Activated naive CD8-positive, alpha-beta T cell treated with anti-CD3 and anti-CD28 coated beads, Interleukin-2, amount 10 ng/mL, durations not matched to agents 7 days and 5 days (primary cell): ENCODE measurements at regions not wholly inside any gene's neighbourhood (a gene's known extent, or its start where the extent isn't known, plus 50 kb on each side); places are given as distances from the start of the nearest gene placed in this dataset.

ENCODE experiments used
- ATAC-seq: fragments of 150-1000 bp; cut with Tn5 transposase; one replicate; pipeline ENCODE4 v1.10.0; 2021; ENCODE audit warnings: low read depth, moderate library complexity
- POLR2A ChIA-PET: fragments of 350-600 bp; sonication (Branson Sonifier 250); formaldehyde crosslinking; loops from one replicate; lab custom pipeline; 2021; ENCODE audit warnings: antibody characterized with exemption; lab: Charles Lee
- DNase-seq: peaks from one replicate; pipeline ENCODE4 v3.0.0; 2021
- H3K27ac Mint-ChIP-seq: one replicate; pipeline ENCODE4 v1.8.0; 2022; ENCODE audit warnings: mild to moderate bottlenecking, mixed read lengths
- H3K27me3 Mint-ChIP-seq: one replicate; pipeline ENCODE4 v1.8.0; 2022; ENCODE audit warnings: mild to moderate bottlenecking, moderate library complexity, mixed read lengths
- H3K36me3 Mint-ChIP-seq: one replicate; pipeline ENCODE4 v1.8.0; 2021; ENCODE audit warnings: mild to moderate bottlenecking, mixed read lengths
- H3K4me1 Mint-ChIP-seq: one replicate; pipeline ENCODE4 v1.8.0; 2021; ENCODE audit warnings: mixed read lengths
- H3K4me3 Mint-ChIP-seq: one replicate; pipeline ENCODE4 v1.8.0; 2022; ENCODE audit warnings: mild to moderate bottlenecking, moderate library complexity, mixed read lengths
- H3K9me3 Mint-ChIP-seq: one replicate; pipeline ENCODE4 v1.8.0; 2021; ENCODE audit warnings: mixed read lengths

DNA sequence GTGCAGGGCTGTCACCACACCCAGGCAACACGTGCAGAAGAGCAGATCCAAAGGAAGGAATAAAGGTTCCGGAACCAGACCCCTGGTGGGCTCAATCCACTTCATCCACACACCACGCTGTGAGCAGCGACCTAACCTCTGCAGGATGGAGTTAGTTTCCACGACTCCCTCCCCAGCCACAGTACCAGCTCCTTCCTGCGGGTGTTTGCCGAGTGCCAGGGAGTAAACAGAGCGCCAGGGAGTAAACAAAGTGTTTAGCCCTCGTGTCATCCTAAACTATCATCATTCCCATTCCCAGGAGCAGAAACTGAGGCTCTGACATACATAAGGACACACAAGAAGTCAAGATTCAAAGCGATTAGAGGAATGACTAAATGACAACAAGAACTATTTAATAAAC lies 261.3 kb downstream of the MN1 start:
- no peaks in the 10 kb centered on the region for H3K36me3 Mint-ChIP-seq
- H3K4me3 Mint-ChIP-seq, result no peak overlapping the region
- no peaks in the 10 kb centered on the region for H3K27me3 Mint-ChIP-seq
- DNase-seq (no peak), ATAC-seq (no peak)
- no peaks in the 10 kb centered on the region for H3K4me1 Mint-ChIP-seq
- POLR2A ChIA-PET, result no interaction called here
- no peak overlapping the region for H3K27ac Mint-ChIP-seq
- no peaks in the 10 kb centered on the region for H3K9me3 Mint-ChIP-seq

- Mint-ChIP-seq H3K36me3 (no peaks in the 10 kb centered on the region), H3K4me3 (no peak overlapping the region), H3K27ac (no peak overlapping the region), H3K4me1 (no peaks in the 10 kb centered on the region), H3K9me3 (no peaks in the 10 kb centered on the region), H3K27me3 (no peaks in the 10 kb centered on the region)
- ATAC-seq (no peak), DNase-seq (no peak)
- POLR2A ChIA-PET, result no interaction called here
These were observed 260.7 kb downstream of the MN1 start for GRCh38 chr22:27540656-27541396.

GRCh38 chr22:27541836-27542235 lies 259.7 kb downstream of the MN1 start:
- Mint-ChIP-seq H3K27me3 (no peaks in the 10 kb centered on the region), H3K27ac (no peak overlapping the region), H3K9me3 (no peaks in the 10 kb centered on the region), H3K36me3 (no peaks in the 10 kb centered on the region), H3K4me3 (no peak overlapping the region), H3K4me1 (no peaks in the 10 kb centered on the region)
- POLR2A ChIA-PET, result no interaction called here
- no peak for ATAC-seq
- DNase-seq, result no peak

GRCh38 chr22:27542602-27543001 lies 259.0 kb downstream of the MN1 start:
- Mint-ChIP-seq H3K27me3 (no peaks in the 10 kb centered on the region), H3K9me3 (no peaks in the 10 kb centered on the region), H3K4me1 (no peaks in the 10 kb centered on the region), H3K4me3 (no peak overlapping the region), H3K36me3 (no peaks in the 10 kb centered on the region), H3K27ac (no peak overlapping the region)
- ATAC-seq, result no peak
- DNase-seq, result no peak
- POLR2A ChIA-PET, result no interaction called here

GRCh38 chr22:27543460-27543859 lies 258.1 kb downstream of the MN1 start:
- DNase-seq (no peak), ATAC-seq (no peak)
- H3K27ac Mint-ChIP-seq, result no peak overlapping the region
- H3K4me1 Mint-ChIP-seq, result no peaks in the 10 kb centered on the region
- H3K4me3 Mint-ChIP-seq, result no peak overlapping the region
- POLR2A ChIA-PET, result no interaction called here
- H3K9me3 Mint-ChIP-seq, result no peaks in the 10 kb centered on the region
- H3K27me3 Mint-ChIP-seq, result no peaks in the 10 kb centered on the region
- H3K36me3 Mint-ChIP-seq, result no peaks in the 10 kb centered on the region

GRCh38 chr22:27545085-27545484 lies 256.5 kb downstream of the MN1 start:
- POLR2A ChIA-PET, result no interaction called here
- no peak for DNase-seq
- Mint-ChIP-seq H3K27ac (no peak overlapping the region), H3K27me3 (no peaks in the 10 kb centered on the region), H3K9me3 (no peaks in the 10 kb centered on the region), H3K4me1 (no peaks in the 10 kb centered on the region), H3K36me3 (no peaks in the 10 kb centered on the region), H3K4me3 (no peak overlapping the region)
- ATAC-seq, result no peak

DNA sequence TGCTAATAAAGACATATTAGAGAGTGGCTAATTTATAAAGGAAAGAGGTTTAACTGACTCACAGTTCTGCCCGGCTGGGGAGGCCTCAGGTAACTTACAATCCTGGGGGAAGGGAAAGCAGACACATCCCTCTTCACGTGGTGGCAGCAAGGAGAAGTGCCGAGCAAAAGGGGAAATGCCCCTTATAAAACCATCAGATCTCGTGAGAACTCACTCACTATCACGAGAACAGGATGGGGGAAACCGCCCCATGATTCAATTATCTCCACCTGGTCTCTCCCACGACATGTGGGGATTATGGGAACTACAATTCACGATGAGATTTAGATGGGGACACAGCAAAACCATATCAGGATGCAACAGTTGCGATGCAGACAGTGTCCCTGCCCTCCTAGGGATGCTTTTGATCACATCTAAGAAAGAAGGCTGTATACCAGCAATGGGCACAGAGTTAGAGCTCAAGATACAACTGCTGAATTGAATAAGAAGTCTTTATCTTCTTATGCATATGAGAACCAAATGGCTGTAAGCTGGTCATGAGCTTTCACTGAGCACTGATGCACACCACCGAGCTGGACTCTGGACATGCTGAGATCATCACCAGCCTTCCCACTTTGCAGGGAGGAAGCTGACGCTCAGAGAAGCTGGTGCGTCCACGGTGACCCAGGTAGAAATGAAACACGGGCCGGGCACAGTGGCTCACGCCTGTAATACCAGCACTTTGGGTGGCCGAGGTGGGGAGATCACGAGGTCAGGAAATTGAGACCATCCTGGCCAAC lies 255.2 kb downstream of the MN1 start:
- DNase-seq, result no peak
- Mint-ChIP-seq H3K4me3 (no peak overlapping the region), H3K36me3 (no peaks in the 10 kb centered on the region), H3K4me1 (no peaks in the 10 kb centered on the region), H3K27me3 (no peaks in the 10 kb centered on the region), H3K9me3 (no peaks in the 10 kb centered on the region), H3K27ac (no peak overlapping the region)
- ATAC-seq, result no peak
- POLR2A ChIA-PET, result no interaction called here

DNA sequence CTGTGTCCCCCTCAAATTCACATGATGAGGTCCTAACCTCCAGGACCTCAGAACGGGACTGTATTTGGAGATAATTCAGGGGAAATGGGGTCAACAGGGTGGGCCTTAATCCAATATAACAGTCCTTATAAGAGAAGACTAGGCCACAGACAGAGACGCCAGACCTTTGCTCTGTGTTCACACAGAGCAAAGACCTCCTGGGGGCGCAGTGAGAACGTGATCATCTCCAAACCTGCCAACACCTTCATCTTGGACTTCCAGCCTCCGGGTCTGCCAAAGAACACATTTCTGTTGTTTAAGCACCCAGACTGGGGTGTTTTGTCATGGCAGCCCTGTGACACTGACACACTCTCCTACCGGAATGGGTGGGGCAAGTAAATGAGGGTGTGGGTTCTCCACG lies 250.2 kb downstream of the MN1 start:
- no peaks in the 10 kb centered on the region for H3K36me3 Mint-ChIP-seq
- no peak for DNase-seq
- H3K4me1 Mint-ChIP-seq, result no peaks in the 10 kb centered on the region
- no peaks in the 10 kb centered on the region for H3K27me3 Mint-ChIP-seq
- no peak overlapping the region for H3K27ac Mint-ChIP-seq
- ATAC-seq, result no peak
- H3K9me3 Mint-ChIP-seq, result no peaks in the 10 kb centered on the region
- no peak overlapping the region for H3K4me3 Mint-ChIP-seq
- POLR2A ChIA-PET, result no interaction called here

DNA sequence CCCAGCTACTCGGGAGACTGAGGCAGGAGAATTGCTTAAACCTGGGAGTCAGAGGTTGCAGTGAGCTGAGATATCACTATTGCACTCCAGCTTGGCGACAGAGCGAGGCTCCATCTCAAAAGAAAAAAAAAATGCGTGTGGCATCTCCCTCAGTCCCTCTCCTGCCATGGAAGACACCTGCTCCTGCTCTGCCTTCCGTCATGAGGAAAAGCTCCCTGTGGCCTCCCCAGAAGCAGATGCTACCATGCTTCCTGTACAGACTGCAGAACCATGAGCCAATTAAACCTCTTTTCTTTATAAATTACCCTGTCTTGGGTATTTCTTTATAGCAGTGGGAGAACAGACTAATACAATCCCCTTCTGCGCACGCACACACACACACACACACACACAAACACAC lies 249.4 kb downstream of the MN1 start:
- no peaks in the 10 kb centered on the region for H3K9me3 Mint-ChIP-seq

DNA sequence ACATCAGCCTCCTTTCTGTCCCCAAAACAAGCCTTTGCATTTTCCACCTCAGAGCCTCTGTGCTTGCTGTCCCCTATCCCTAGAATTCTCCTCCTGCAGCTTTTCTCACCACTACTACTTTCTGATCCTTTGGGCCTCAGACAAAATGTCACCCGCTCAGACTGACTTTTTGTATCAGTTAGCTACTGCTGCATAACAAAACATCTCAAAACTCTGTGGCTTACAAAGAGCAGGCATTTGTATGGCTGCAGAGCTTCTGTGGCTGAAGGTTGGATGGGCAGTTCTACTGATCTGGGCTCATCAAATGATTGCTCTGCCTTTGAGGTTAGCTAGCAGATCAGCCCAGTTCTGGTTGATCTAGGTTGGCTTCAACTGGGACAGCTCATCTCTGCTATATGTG lies 248.7 kb downstream of the MN1 start:
- H3K27ac Mint-ChIP-seq, result no peak overlapping the region
- POLR2A ChIA-PET, result no interaction called here
- H3K27me3 Mint-ChIP-seq, result no peaks in the 10 kb centered on the region

More for the DNA sequence above, 249.4 kb downstream of the MN1 start:
- DNase-seq, result no peak
- Mint-ChIP-seq H3K27ac (no peak overlapping the region), H3K4me1 (no peaks in the 10 kb centered on the region), H3K36me3 (no peaks in the 10 kb centered on the region), H3K27me3 (no peaks in the 10 kb centered on the region), H3K4me3 (no peak overlapping the region)
- no peak for ATAC-seq
- POLR2A ChIA-PET, result no interaction called here

DNA sequence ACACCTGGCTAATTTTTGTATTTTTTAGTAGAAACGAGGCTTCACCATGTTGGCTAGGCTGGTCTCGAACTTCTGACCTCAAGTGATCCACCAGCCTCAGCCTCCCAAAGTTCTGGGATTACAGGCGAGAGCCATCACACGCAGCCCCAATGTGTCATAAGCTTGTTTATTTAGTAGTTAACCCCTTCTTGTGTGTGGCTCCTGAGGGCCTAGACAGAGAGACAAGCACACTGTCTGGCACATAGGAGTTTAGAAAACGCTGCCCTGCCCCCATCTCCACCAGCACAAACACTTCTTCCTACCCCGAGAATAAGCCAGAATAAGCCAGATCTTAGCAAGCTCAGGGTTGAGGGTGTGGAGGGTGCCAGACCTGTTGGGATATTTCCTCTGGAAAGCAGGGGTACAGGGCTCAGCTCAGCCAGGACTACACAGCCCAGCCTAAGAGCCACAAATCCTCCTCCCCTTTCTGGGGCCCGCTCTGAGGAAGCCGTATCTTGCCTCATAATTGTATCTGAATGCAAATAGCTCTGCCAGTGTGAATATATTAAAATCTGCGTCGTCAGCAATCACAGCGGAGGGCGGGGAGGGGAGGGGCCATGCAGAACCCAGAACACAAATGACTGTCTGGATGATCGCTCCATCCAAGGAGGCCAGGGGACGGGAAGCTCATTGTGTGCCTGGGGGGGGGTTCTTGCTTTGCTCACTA lies 247.3 kb downstream of the MN1 start:
- POLR2A ChIA-PET, result no interaction called here
- Mint-ChIP-seq H3K36me3 (no peaks in the 10 kb centered on the region), H3K27ac (no peak overlapping the region), H3K4me3 (no peak overlapping the region), H3K9me3 (no peaks in the 10 kb centered on the region), H3K27me3 (no peaks in the 10 kb centered on the region), H3K4me1 (no peaks in the 10 kb centered on the region)
- DNase-seq, result no peak
- ATAC-seq, result no peak

More for the DNA sequence above, 248.7 kb downstream of the MN1 start:
- Mint-ChIP-seq H3K9me3 (no peaks in the 10 kb centered on the region), H3K4me1 (no peaks in the 10 kb centered on the region), H3K4me3 (no peak overlapping the region), H3K36me3 (no peaks in the 10 kb centered on the region)
- ATAC-seq (no peak), DNase-seq (no peak)

- H3K36me3 Mint-ChIP-seq, result no peaks in the 10 kb centered on the region
- no peak overlapping the region for H3K27ac Mint-ChIP-seq
These were observed 246.6 kb downstream of the MN1 start for GRCh38 chr22:27554841-27555456.

GRCh38 chr22:27556371-27556770 lies 245.2 kb downstream of the MN1 start:
- H3K4me3 Mint-ChIP-seq, result no peak overlapping the region
- H3K36me3 Mint-ChIP-seq, result no peaks in the 10 kb centered on the region
- ATAC-seq (no peak), DNase-seq (no peak)
- H3K27me3 Mint-ChIP-seq, result no peaks in the 10 kb centered on the region
- H3K27ac Mint-ChIP-seq, result no peak overlapping the region
- no peaks in the 10 kb centered on the region for H3K4me1 Mint-ChIP-seq
- POLR2A ChIA-PET, result no interaction called here
- H3K9me3 Mint-ChIP-seq, result no peaks in the 10 kb centered on the region

More at GRCh38 chr22:27554841-27555456, 246.6 kb downstream of the MN1 start:
- no peaks in the 10 kb centered on the region for H3K9me3 Mint-ChIP-seq
- H3K4me3 Mint-ChIP-seq, result no peak overlapping the region
- no peak for DNase-seq
- H3K27me3 Mint-ChIP-seq, result no peaks in the 10 kb centered on the region
- ATAC-seq, result no peak
- no peaks in the 10 kb centered on the region for H3K4me1 Mint-ChIP-seq
- POLR2A ChIA-PET, result no interaction called here
